ENCODE measurements at regions not wholly inside any gene's neighbourhood (a gene's known extent, or its start where the extent isn't known, plus 50 kb on each side); places are given as distances from the start of the nearest gene placed in this dataset.

DNA sequence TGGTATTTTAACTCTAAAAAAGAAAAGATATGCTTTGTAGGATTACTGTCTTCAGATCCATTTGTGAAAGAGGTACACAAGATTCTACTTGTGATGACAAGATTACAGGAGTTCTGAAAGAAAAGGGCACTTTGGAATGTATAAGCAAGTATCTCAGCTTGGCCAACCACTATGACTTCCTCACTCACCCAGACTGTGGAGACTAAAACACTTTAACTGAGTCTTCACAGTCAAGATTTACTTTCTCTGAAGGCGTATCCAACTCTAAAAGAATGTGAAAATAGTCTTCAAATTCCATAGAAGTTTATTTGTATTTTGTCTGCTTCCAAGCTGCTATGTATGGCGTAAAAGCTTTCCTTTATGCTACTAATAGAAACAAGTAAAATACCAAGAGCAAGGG, 76.1 kb upstream of the SRRM3 start:
- TF ChIP-seq EZH2phosphoT487 (IDR thresholded peaks at IDR 0.05; ENCODE audit: borderline replicate concordance, low read length), result no peak
- TF ChIP-seq, protein P1, sequence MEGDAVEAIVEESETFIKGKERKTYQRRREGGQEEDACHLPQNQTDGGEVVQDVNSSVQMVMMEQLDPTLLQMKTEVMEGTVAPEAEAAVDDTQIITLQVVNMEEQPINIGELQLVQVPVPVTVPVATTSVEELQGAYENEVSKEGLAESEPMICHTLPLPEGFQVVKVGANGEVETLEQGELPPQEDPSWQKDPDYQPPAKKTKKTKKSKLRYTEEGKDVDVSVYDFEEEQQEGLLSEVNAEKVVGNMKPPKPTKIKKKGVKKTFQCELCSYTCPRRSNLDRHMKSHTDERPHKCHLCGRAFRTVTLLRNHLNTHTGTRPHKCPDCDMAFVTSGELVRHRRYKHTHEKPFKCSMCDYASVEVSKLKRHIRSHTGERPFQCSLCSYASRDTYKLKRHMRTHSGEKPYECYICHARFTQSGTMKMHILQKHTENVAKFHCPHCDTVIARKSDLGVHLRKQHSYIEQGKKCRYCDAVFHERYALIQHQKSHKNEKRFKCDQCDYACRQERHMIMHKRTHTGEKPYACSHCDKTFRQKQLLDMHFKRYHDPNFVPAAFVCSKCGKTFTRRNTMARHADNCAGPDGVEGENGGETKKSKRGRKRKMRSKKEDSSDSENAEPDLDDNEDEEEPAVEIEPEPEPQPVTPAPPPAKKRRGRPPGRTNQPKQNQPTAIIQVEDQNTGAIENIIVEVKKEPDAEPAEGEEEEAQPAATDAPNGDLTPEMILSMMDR (IDR thresholded peaks at IDR 0.05; ENCODE audit: low read depth, low read length, poor library complexity, severe bottlenecking), result no peak

All from DOHH2 (cell line).